H9 (cell line): ENCODE measurements at regions not wholly inside any gene's neighbourhood (a gene's known extent, or its start where the extent isn't known, plus 50 kb on each side); places are given as distances from the start of the nearest gene placed in this dataset.

ENCODE experiments used
- DNase-seq: peaks from one replicate; pipeline ENCODE4 v3.0.0-alpha.2; 2017
- H2AFZ ChIP-seq: one replicate; pipeline ENCODE4 v1.6.1; 2013; ENCODE audit warnings: mild to moderate bottlenecking, low read length, control low read depth, moderate library complexity
- H2AK5ac ChIP-seq: 2 replicates; pipeline ENCODE4 v1.6.1; 2013; ENCODE audit warnings: low read length, control low read depth, mixed read lengths; ENCODE audit not compliant: insufficient read length
- H2BK120ac ChIP-seq: one replicate; pipeline ENCODE4 v1.6.1; 2013; ENCODE audit warnings: low read depth, mild to moderate bottlenecking, low read length, control low read depth, inconsistent platforms; ENCODE audit not compliant: poor library complexity, severe bottlenecking
- H2BK12ac ChIP-seq: 2 replicates; pipeline ENCODE4 v1.6.1; 2013; ENCODE audit warnings: low read length, control low read depth, mixed read lengths, low read depth; ENCODE audit not compliant: insufficient read length
- H2BK15ac ChIP-seq: 2 replicates; pipeline ENCODE4 v1.6.1; 2013; ENCODE audit warnings: low read depth, low read length, control low read depth
- H2BK20ac ChIP-seq: one replicate; pipeline ENCODE4 v1.6.1; 2013; ENCODE audit warnings: low read depth, mild to moderate bottlenecking, low read length, control low read depth, inconsistent platforms; ENCODE audit not compliant: poor library complexity, severe bottlenecking
- H2BK5ac ChIP-seq: 2 replicates; pipeline ENCODE4 v1.6.1; 2013; ENCODE audit warnings: low read length, control low read depth, mixed read lengths; ENCODE audit not compliant: insufficient read length
- H3K14ac ChIP-seq: 2 replicates; pipeline ENCODE4 v1.6.1; 2013; ENCODE audit warnings: low read length, control low read depth; ENCODE audit not compliant: insufficient read depth
- H3K18ac ChIP-seq: 2 replicates; pipeline ENCODE4 v1.6.1; 2013; ENCODE audit warnings: low read depth, mild to moderate bottlenecking, mixed read lengths, low read length, control low read depth; ENCODE audit not compliant: insufficient read length
- H3K23ac ChIP-seq: 2 replicates; pipeline ENCODE4 v1.6.1; 2013; ENCODE audit warnings: low read length, control low read depth, mixed read lengths, low read depth; ENCODE audit not compliant: insufficient read length
- H3K23me2 ChIP-seq: 2 replicates; pipeline ENCODE4 v1.6.1; 2013; ENCODE audit warnings: low read depth, mild to moderate bottlenecking, mixed read lengths, low read length, control low read depth; ENCODE audit not compliant: insufficient read length, poor library complexity, severe bottlenecking
- H3K27ac ChIP-seq: 2 replicates; pipeline ENCODE4 v1.5.1; 2013; ENCODE audit warnings: low read length, control low read depth, mixed read lengths, low read depth; ENCODE audit not compliant: insufficient read length
- H3K27me3 ChIP-seq: 2 replicates; pipeline ENCODE4 v1.6.1; 2013; ENCODE audit warnings: low read length, control low read depth, inconsistent platforms; ENCODE audit not compliant: insufficient read depth
- H3K4ac ChIP-seq: 2 replicates; pipeline ENCODE4 v1.6.1; 2013; ENCODE audit warnings: low read depth, mild to moderate bottlenecking, control low read depth, inconsistent platforms, low read length, moderate library complexity
- H3K4me1 ChIP-seq: 2 replicates; pipeline ENCODE4 v1.6.1; 2013; ENCODE audit warnings: low read length, control low read depth, inconsistent platforms; ENCODE audit not compliant: insufficient read depth
- H3K4me2 ChIP-seq: 2 replicates; pipeline ENCODE4 v1.6.1; 2013; ENCODE audit warnings: low read length, control low read depth, mixed read lengths; ENCODE audit not compliant: insufficient read length, insufficient read depth
- H3K56ac ChIP-seq: 2 replicates; pipeline ENCODE4 v1.6.1; 2013; ENCODE audit warnings: low read depth, mild to moderate bottlenecking, mixed read lengths, low read length, control low read depth; ENCODE audit not compliant: insufficient read length
- H3K79me1 ChIP-seq: 2 replicates; pipeline ENCODE4 v1.6.1; 2013; ENCODE audit warnings: low read depth, mild to moderate bottlenecking, moderate library complexity, low read length, control low read depth, inconsistent platforms; ENCODE audit not compliant: insufficient read depth, poor library complexity, severe bottlenecking
- H3K79me2 ChIP-seq: 2 replicates; pipeline ENCODE4 v1.6.1; 2013; ENCODE audit warnings: low read length, control low read depth, inconsistent platforms; ENCODE audit not compliant: insufficient read depth
- H3K9ac ChIP-seq: 2 replicates; pipeline ENCODE4 v1.6.1; 2013; ENCODE audit warnings: low read length, control low read depth, mixed read lengths; ENCODE audit not compliant: insufficient read length; ENCODE audit errors: extremely low read depth
- H3K9me3 ChIP-seq: one replicate; pipeline ENCODE4 v1.6.1; 2013; ENCODE audit warnings: low read depth, low read length, inconsistent platforms; ENCODE audit not compliant: control insufficient read depth
- H3T11ph ChIP-seq: one replicate; pipeline ENCODE4 v1.6.1; 2013; ENCODE audit warnings: mild to moderate bottlenecking, low read length, control low read depth, inconsistent platforms
- H4K20me1 ChIP-seq: one replicate; pipeline ENCODE4 v1.6.1; 2013; ENCODE audit not compliant: control insufficient read depth, insufficient read length, insufficient read depth
- H4K5ac ChIP-seq: 2 replicates; pipeline ENCODE4 v1.6.1; 2013; ENCODE audit warnings: low read depth, mild to moderate bottlenecking, mixed read lengths, low read length, control low read depth; ENCODE audit not compliant: insufficient read length
- H4K8ac ChIP-seq: replicated peaks from 2 replicates; pipeline ENCODE4 v1.6.1; 2013; ENCODE audit warnings: low read length, control low read depth, mixed read lengths, low read depth; ENCODE audit not compliant: insufficient read length
- H4K91ac ChIP-seq: 2 replicates; pipeline ENCODE4 v1.6.1; 2013; ENCODE audit warnings: low read depth, mild to moderate bottlenecking, moderate library complexity, mixed read lengths, low read length, control low read depth; ENCODE audit not compliant: insufficient read length
- H3K27ac Mint-ChIP-seq, 3 experiments: 2 replicates in 2 of 3; 3 replicates in 1 of 3; pipeline ENCODE4 v1.8.0; 2020 to 2021; ENCODE audit warnings: mixed read lengths in 3 of 3, mild to moderate bottlenecking in 1 of 3, moderate library complexity in 1 of 3
- H3K27me3 Mint-ChIP-seq: 2 replicates; pipeline ENCODE4 v1.8.0; 2021; ENCODE audit warnings: low read depth, mild to moderate bottlenecking, moderate library complexity, mixed read lengths
- H3K36me3 Mint-ChIP-seq, 3 experiments: 2 replicates in 2 of 3; 3 replicates in 1 of 3; pipeline ENCODE4 v1.8.0; 2020 to 2021; ENCODE audit warnings: low read depth in 3 of 3, mixed read lengths in 3 of 3; ENCODE audit not compliant: insufficient read depth in 1 of 3
- H3K4me1 Mint-ChIP-seq, 2 experiments: 2 replicates each; pipeline ENCODE4 v1.8.0; 2020; ENCODE audit warnings: mixed read lengths in 2 of 2
- H3K4me3 Mint-ChIP-seq, 2 experiments: 2 replicates in 1 of 2; 3 replicates in 1 of 2; pipeline ENCODE4 v1.8.0; 2020 to 2021; ENCODE audit warnings: mild to moderate bottlenecking in 2 of 2, mixed read lengths in 2 of 2, moderate library complexity in 1 of 2
- H3K9me3 Mint-ChIP-seq, 2 experiments: 2 replicates in 1 of 2; 3 replicates in 1 of 2; pipeline ENCODE4 v1.8.0; 2020; ENCODE audit warnings: mild to moderate bottlenecking in 2 of 2, mixed read lengths in 2 of 2, moderate library complexity in 1 of 2
- CTCF ChIP-seq: fragments of 200-600 bp; sonication (generic); conservative IDR thresholded peaks from 3 replicates; pipeline ENCODE4 v1.8.0; 2021; ENCODE audit warnings: antibody characterized with exemption, mild to moderate bottlenecking

DNA sequence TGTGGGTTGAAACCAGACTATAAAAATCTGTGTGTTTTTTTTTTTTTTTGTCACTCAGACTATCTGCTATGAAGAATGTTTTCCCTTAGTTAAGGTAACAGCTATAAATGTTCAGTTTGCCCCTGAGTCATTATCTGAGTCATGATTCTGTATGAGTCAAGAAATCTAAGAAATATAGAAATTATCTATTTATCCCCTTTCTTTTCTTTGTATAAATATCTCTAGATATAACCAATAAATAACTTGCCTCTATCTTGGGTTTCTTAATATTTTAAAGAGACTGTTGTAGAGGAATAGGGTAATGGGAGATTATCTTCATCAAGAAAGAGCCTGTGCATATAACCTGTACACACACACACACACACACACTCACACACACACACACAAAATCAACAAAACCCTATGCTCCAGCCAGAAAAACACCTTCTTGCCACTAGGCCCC, 161.7 kb upstream of the EEA1 start:
- Histone ChIP-seq H2BK12ac (no peak overlapping the region), H2AFZ (no peak overlapping the region), H3K23me2 (no peaks in the 10 kb centered on the region), H3K4me2 (no peak overlapping the region), H4K20me1 (no peaks in the 10 kb centered on the region), H4K5ac (no peak overlapping the region), H3K9me3 (no peaks in the 10 kb centered on the region), H3K4ac (no peak overlapping the region), H3T11ph (no peak overlapping the region), H2BK5ac (no peak overlapping the region), H3K79me1 (no peaks in the 10 kb centered on the region), H3K14ac (no peak overlapping the region), H2BK15ac (no peak overlapping the region), H2BK20ac (no peak overlapping the region), H3K18ac (no peak overlapping the region), H3K27me3 (no peaks in the 10 kb centered on the region), H3K4me1 (peaks cover 2% of the 10 kb centered on the region; the same call in 1 of the 2 replicates), H3K9ac (no peak overlapping the region), H3K56ac (no peak overlapping the region), H3K79me2 (no peaks in the 10 kb centered on the region), H4K8ac (no peak overlapping the region), H2AK5ac (no peak overlapping the region), H4K91ac (no peak overlapping the region), H3K23ac (no peak overlapping the region), H3K27ac (no peak overlapping the region), H2BK120ac (no peak overlapping the region)
- Mint-ChIP-seq H3K9me3 (peaks cover 6 to 9% of the 10 kb centered on the region in 2 experiments; a peak in 4 of 5 replicates), H3K4me1 (peaks cover 4 to 7% of the 10 kb centered on the region in 2 experiments), H3K36me3 (peaks cover 0 to 6% (median 1%) of the 10 kb centered on the region in 3 experiments), H3K27ac (no peak overlapping the region), H3K27me3 (no peaks in the 10 kb centered on the region; the same call in 1 of the 2 replicates), H3K4me3 (no peak overlapping the region)
- TF ChIP-seq CTCF = no peak
- no peak for DNase-seq
